HepG2 (cell line): ENCODE measurements at regions not wholly inside any gene's neighbourhood (a gene's known extent, or its start where the extent isn't known, plus 50 kb on each side); places are given as distances from the start of the nearest gene placed in this dataset.
A peak's percentile ranks its signal among the peaks of the same experiment; 100 is the strongest.

Experiments
- ATAC-seq: fragments of 200-7000 bp; cut with Tn5 transposase; 3 replicates; pipeline ENCODE4 v1.9.1; 2020; ENCODE audit warnings: mild to moderate bottlenecking, moderate library complexity
- BruUV-seq: library from RNA; stranded (reverse); fragments of 400-500 nt; replicated peaks from 2 replicates; lab custom pipeline; 2021; lab: Mats Ljungman, UMichigan
- CTCF ChIA-PET: fragments of 300-600 bp; formaldehyde crosslinking; extraction: SDS; loops from one replicate; lab custom pipeline; 2021; ENCODE audit warnings: low total read pairs, inconsistent platforms, low intra/inter-chr PET ratio; lab: Yijun Ruan, JAX
- POLR2A ChIA-PET: fragments of 350-600 bp; sonication (Branson Sonifier 250); formaldehyde crosslinking; loops from one replicate; lab custom pipeline; 2020; ENCODE audit warnings: antibody characterized with exemption, inconsistent platforms; lab: Yijun Ruan, JAX
- DNase-seq: peaks from one replicate; pipeline ENCODE4 v3.0.0-alpha.2; 2015; ENCODE audit warnings: low spot score
- FAIRE-seq: peaks from 3 replicates; lab custom pipeline; 2011; peaks lifted over from hg19 to GRCh38; lab: Jason Lieb, UNC
- H2AFZ ChIP-seq: one replicate; pipeline ENCODE4 v1.6.1; 2011; ENCODE audit warnings: low read length, inconsistent platforms
- H3K27ac ChIP-seq: fragments of 300-600 bp; 3 replicates; pipeline ENCODE4 v1.8.0; 2011; ENCODE audit warnings: mixed run types, mild to moderate bottlenecking, mixed read lengths, low read length, inconsistent platforms; ENCODE audit not compliant: insufficient read depth; ENCODE audit errors: extremely low read length
- H3K27me3 ChIP-seq, 2 experiments: fragments of 200-600 bp in 1 of 2; 2 replicates in 1 of 2; 3 replicates in 1 of 2; pipeline versions ENCODE4 v1.6.0 to v1.8.0; 2011; ENCODE audit warnings: low read length in 2 of 2, mild to moderate bottlenecking in 2 of 2, moderate library complexity in 2 of 2, inconsistent platforms in 1 of 2; ENCODE audit not compliant: insufficient read depth in 2 of 2, control insufficient read depth in 1 of 2
- H3K36me3 ChIP-seq, 2 experiments: fragments of 200-600 bp in 1 of 2; replicated peaks in 1 of 2; 2 replicates in 1 of 2; 3 replicates in 1 of 2; pipeline versions ENCODE4 v1.5.1 to v1.8.0; 2011; ENCODE audit warnings: low read length in 2 of 2, inconsistent platforms in 1 of 2; ENCODE audit not compliant: insufficient read depth in 2 of 2, control insufficient read depth in 1 of 2
- H3K4me1 ChIP-seq: 2 replicates; pipeline ENCODE4 v1.5.1; 2012; ENCODE audit warnings: low read length, inconsistent platforms; ENCODE audit not compliant: insufficient read depth
- H3K4me2 ChIP-seq: 2 replicates; pipeline ENCODE4 v1.6.0; 2011; ENCODE audit warnings: low read depth, low read length, inconsistent platforms
- H3K4me3 ChIP-seq, 3 experiments: fragments of 200-600 bp in 1 of 3; sonication (generic), shearing (Covaris generic) in 1 of 3; replicated peaks in 1 of 3; 2 replicates each; pipeline ENCODE4 v1.5.1; 2011 to 2016; ENCODE audit warnings: low read length in 3 of 3, inconsistent platforms in 2 of 3, low read depth in 2 of 3, mild to moderate bottlenecking in 2 of 3, control low read depth in 1 of 3, mixed read lengths in 1 of 3; ENCODE audit not compliant: insufficient read depth in 1 of 3
- H3K79me2 ChIP-seq: one replicate; pipeline ENCODE4 v1.6.1; 2011; ENCODE audit warnings: low read length, inconsistent platforms; ENCODE audit not compliant: insufficient read depth
- H3K9ac ChIP-seq: 2 replicates; pipeline ENCODE4 v1.6.0; 2011; ENCODE audit warnings: mild to moderate bottlenecking, low read depth, low read length, inconsistent platforms; ENCODE audit not compliant: insufficient read depth
- H3K9me3 ChIP-seq: 2 replicates; pipeline ENCODE4 v1.5.1; 2012; ENCODE audit warnings: mild to moderate bottlenecking, low read length
- H4K20me1 ChIP-seq: 2 replicates; pipeline ENCODE4 v1.6.0; 2011; ENCODE audit warnings: inconsistent platforms, mild to moderate bottlenecking, low read length, moderate library complexity; ENCODE audit not compliant: insufficient read depth
- ATF4 ChIP-seq, 2 experiments: fragments of 450-650 bp in 1 of 2; sonication (generic) in 1 of 2; formaldehyde crosslinking; IDR thresholded peaks; 2 replicates each; pipeline versions ENCODE4 v1.5.0 to v1.8.0; 2020 to 2022; ENCODE audit warnings: mild to moderate bottlenecking in 1 of 2, missing genetic modification reagents in 1 of 2
- ATF7 ChIP-seq, 2 experiments: fragments of 450-650 bp in 1 of 2; sonication (generic) in 1 of 2; formaldehyde crosslinking in 1 of 2; IDR thresholded peaks; 2 replicates each; pipeline versions ENCODE4 v1.4.0 to v1.6.1; 2016 to 2020; ENCODE audit warnings: antibody characterized with exemption in 1 of 2, mild to moderate bottlenecking in 1 of 2, missing genetic modification reagents in 1 of 2
- CEBPB ChIP-seq: IDR thresholded peaks from 2 replicates; pipeline ENCODE4 v1.6.1; 2011; ENCODE audit warnings: low read depth, low read length, improper control_type of control experiment, borderline replicate concordance
- EHMT2 ChIP-seq: fragments of 200-600 bp; sonication (generic); IDR thresholded peaks from 2 replicates; pipeline ENCODE4 v1.7.0; 2017; ENCODE audit warnings: antibody characterized with exemption, low read depth, low read length, borderline replicate concordance
- EZH2 ChIP-seq: conservative IDR thresholded peaks from 2 replicates; pipeline ENCODE4 v1.6.1; 2012; ENCODE audit warnings: mild to moderate bottlenecking, low read depth, low read length, moderate library complexity
- MAFF ChIP-seq: IDR thresholded peaks from 2 replicates; pipeline ENCODE4 v1.6.1; 2011; ENCODE audit warnings: low read depth, low read length, improper control_type of control experiment
- SSRP1 ChIP-seq: IDR thresholded peaks from 2 replicates; pipeline ENCODE4 v1.6.1; 2016; ENCODE audit warnings: control low read depth
- ZNF180 ChIP-seq: sonication (generic); formaldehyde crosslinking; IDR thresholded peaks from 2 replicates; pipeline ENCODE4 v1.4.0; 2020; ENCODE audit warnings: low read depth, missing genetic modification reagents, borderline replicate concordance
- ZNF256 ChIP-seq: sonication (generic); formaldehyde crosslinking; conservative IDR thresholded peaks from 2 replicates; pipeline ENCODE4 v1.4.0; 2020; ENCODE audit warnings: missing genetic modification reagents
- ZNF282 ChIP-seq: fragments of 450-650 bp; IDR thresholded peaks from 2 replicates; pipeline ENCODE4 v1.6.1; 2018; ENCODE audit not compliant: partially characterized antibody
- ZNF615 ChIP-seq: sonication (generic); formaldehyde crosslinking; IDR thresholded peaks from 2 replicates; pipeline ENCODE4 v1.5.0; 2020; ENCODE audit warnings: mild to moderate bottlenecking, missing genetic modification reagents, borderline replicate concordance
- ZNF710 ChIP-seq: sonication (generic); formaldehyde crosslinking; IDR thresholded peaks from 2 replicates; pipeline ENCODE4 v1.5.0; 2020; ENCODE audit warnings: mild to moderate bottlenecking, missing genetic modification reagents, borderline replicate concordance
- ZNF781 ChIP-seq: sonication (generic); formaldehyde crosslinking; IDR thresholded peaks from 2 replicates; pipeline ENCODE4 v1.5.1; 2020; ENCODE audit warnings: borderline replicate concordance, mild to moderate bottlenecking, missing genetic modification reagents; ENCODE audit errors: not compliant biosample characterization
- WGBS: methylation state at CpG from one replicate; pipeline ENCODE4 v1.1.6; 2017; ENCODE audit warnings: low lambda C conversion rate; 5-methylcytosine and 5-hydroxymethylcytosine counted together
- in situ Hi-C: cut with HindIII; loops from 2 replicates; pipeline ENCODE4 v1.10.0; 2017; ENCODE audit warnings: low pct_unique_long_range_greater_than_20kb; ENCODE audit not compliant: extremely low pct_ligation_motif_present
- intact Hi-C: fragments of 100-400 bp; cut with micrococcal nuclease; formaldehyde crosslinking; loops from one replicate; pipeline ENCODE4 v1.10.0; 2022; ENCODE audit not compliant: unreplicated experiment
- TF ChIP-seq, protein P1 (sequence below): sonication (generic); formaldehyde crosslinking; conservative IDR thresholded peaks from 2 replicates; pipeline ENCODE4 v1.8.1; 2023; ENCODE audit warnings: missing genetic modification reagents
- TF ChIP-seq, protein P2 (sequence below): fragments of 450-650 bp; IDR thresholded peaks from 2 replicates; pipeline ENCODE4 v1.6.1; 2017
- TF ChIP-seq, protein P3 (sequence below): fragments of 450-650 bp; IDR thresholded peaks from 2 replicates; pipeline ENCODE4 v1.6.1; 2016

DNA sequence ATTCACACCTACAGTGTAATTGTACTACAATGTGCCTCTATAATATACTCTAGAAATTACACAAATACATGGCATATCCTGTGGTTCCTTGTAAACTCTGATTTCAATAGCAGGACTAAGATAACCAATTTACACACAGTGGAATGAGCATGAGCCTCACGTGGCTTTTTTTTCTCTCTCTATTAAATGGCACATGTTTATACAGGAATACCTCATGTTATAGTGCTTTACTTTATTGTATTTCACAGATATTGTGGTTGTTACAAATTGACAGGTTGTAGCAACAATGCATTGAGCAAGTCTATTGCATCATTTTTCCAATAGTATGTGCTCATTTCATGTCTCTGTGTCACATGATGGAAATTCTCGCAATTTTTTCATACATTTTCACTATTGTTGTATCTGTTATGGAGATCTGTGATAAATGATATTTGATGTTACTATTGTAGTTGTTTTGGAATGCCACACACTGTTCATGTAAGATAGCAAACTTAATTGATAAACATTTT, 260.0 kb downstream of the FSIP2 start:
- Histone ChIP-seq H3K4me2 (no peak overlapping the region), H3K4me1 (no peaks in the 10 kb centered on the region), H3K27me3 (no peaks in the 10 kb centered on the region), H3K27ac (no peak overlapping the region), H3K9me3 (no peaks in the 10 kb centered on the region), H3K36me3 (no peaks in the 10 kb centered on the region; a peak in 1 of 5 replicates), H3K9ac (no peak overlapping the region), H2AFZ (no peak overlapping the region), H3K79me2 (no peaks in the 10 kb centered on the region), H3K4me3 (no peak overlapping the region), H4K20me1 (no peaks in the 10 kb centered on the region)
- intact Hi-C loops = no loop called here
- in situ Hi-C loops = loop anchor here (25.0 kb wide), 1 partner anchor 464 kb away; no protein-coding TSS in a partner anchor
- ChIA-PET CTCF (no interaction called here), POLR2A (no interaction called here)
- BruUV-seq = no TSS peak
- no peak for DNase-seq
- ATAC-seq = no peak
- 88% methylated on average over 2 of the region's 2 CpGs for WGBS
- no peak for FAIRE-seq
- TF ChIP-seq ZNF282 = no peak
- TF ChIP-seq EHMT2 = no peak
- TF ChIP-seq ZNF615 (CRISPR knock-in tag) = no peak
- TF ChIP-seq CEBPB = peak; percentile 89
- TF ChIP-seq ATF7 (IDR thresholded peaks at IDR 0.05) = peak; percentile 75
- no peak for TF ChIP-seq ATF7 (CRISPR knock-in tag; IDR thresholded peaks at IDR 0.05)
- TF ChIP-seq, protein P1, sequence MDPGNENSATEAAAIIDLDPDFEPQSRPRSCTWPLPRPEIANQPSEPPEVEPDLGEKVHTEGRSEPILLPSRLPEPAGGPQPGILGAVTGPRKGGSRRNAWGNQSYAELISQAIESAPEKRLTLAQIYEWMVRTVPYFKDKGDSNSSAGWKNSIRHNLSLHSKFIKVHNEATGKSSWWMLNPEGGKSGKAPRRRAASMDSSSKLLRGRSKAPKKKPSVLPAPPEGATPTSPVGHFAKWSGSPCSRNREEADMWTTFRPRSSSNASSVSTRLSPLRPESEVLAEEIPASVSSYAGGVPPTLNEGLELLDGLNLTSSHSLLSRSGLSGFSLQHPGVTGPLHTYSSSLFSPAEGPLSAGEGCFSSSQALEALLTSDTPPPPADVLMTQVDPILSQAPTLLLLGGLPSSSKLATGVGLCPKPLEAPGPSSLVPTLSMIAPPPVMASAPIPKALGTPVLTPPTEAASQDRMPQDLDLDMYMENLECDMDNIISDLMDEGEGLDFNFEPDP (CRISPR knock-in tag) = no peak
- TF ChIP-seq ATF4 (CRISPR knock-in tag; IDR thresholded peaks at IDR 0.05) = peak; percentile 28 to 71; a peak in 1 of 4 replicates
- TF ChIP-seq MAFF = no peak
- TF ChIP-seq, protein P2, sequence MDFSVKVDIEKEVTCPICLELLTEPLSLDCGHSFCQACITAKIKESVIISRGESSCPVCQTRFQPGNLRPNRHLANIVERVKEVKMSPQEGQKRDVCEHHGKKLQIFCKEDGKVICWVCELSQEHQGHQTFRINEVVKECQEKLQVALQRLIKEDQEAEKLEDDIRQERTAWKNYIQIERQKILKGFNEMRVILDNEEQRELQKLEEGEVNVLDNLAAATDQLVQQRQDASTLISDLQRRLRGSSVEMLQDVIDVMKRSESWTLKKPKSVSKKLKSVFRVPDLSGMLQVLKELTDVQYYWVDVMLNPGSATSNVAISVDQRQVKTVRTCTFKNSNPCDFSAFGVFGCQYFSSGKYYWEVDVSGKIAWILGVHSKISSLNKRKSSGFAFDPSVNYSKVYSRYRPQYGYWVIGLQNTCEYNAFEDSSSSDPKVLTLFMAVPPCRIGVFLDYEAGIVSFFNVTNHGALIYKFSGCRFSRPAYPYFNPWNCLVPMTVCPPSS = no peak
- TF ChIP-seq, protein P3, sequence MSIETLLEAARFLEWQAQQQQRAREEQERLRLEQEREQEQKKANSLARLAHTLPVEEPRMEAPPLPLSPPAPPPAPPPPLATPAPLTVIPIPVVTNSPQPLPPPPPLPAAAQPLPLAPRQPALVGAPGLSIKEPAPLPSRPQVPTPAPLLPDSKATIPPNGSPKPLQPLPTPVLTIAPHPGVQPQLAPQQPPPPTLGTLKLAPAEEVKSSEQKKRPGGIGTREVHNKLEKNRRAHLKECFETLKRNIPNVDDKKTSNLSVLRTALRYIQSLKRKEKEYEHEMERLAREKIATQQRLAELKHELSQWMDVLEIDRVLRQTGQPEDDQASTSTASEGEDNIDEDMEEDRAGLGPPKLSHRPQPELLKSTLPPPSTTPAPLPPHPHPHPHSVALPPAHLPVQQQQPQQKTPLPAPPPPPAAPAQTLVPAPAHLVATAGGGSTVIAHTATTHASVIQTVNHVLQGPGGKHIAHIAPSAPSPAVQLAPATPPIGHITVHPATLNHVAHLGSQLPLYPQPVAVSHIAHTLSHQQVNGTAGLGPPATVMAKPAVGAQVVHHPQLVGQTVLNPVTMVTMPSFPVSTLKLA = peak; percentile 95
- no peak for TF ChIP-seq ZNF256 (CRISPR knock-in tag)
- no peak for TF ChIP-seq ZNF180 (CRISPR knock-in tag)
- TF ChIP-seq EZH2 = no peak
- no peak for TF ChIP-seq ZNF710 (CRISPR knock-in tag)
- TF ChIP-seq SSRP1 (CRISPR knock-in tag) = no peak
- TF ChIP-seq ZNF781 (CRISPR knock-in tag) = no peak
